ENCODE measurements at regions not wholly inside any gene's neighbourhood (a gene's known extent, or its start where the extent isn't known, plus 50 kb on each side); places are given as distances from the start of the nearest gene placed in this dataset.

DNA sequence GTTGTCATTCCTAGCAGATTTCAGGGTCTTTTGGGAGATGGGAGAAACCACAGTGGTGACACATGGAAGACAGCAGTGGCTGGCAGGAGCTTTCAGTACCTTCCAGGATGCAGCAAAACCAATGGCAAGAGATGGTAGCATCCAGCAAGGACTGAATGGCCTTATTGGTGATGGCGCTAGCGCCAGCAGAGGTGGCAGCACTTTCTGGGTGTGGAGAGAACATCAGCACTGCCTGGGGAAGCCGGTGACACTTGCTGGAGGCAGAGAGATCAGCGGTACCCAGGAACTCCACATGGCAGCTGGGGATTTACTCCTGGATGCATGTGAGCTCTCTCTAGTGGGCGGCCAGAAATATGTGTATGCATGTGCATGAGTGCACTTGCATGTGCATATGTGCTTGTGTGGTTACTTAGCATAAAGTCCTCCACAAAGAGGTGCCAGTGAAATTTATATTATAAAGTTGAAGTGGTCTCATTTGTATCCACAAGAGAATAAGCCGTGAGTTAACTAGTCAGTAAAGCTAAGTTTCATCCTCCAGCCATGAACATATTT is 364.7 kb downstream of the LMX1A start:
- TF ChIP-seq, protein P1, sequence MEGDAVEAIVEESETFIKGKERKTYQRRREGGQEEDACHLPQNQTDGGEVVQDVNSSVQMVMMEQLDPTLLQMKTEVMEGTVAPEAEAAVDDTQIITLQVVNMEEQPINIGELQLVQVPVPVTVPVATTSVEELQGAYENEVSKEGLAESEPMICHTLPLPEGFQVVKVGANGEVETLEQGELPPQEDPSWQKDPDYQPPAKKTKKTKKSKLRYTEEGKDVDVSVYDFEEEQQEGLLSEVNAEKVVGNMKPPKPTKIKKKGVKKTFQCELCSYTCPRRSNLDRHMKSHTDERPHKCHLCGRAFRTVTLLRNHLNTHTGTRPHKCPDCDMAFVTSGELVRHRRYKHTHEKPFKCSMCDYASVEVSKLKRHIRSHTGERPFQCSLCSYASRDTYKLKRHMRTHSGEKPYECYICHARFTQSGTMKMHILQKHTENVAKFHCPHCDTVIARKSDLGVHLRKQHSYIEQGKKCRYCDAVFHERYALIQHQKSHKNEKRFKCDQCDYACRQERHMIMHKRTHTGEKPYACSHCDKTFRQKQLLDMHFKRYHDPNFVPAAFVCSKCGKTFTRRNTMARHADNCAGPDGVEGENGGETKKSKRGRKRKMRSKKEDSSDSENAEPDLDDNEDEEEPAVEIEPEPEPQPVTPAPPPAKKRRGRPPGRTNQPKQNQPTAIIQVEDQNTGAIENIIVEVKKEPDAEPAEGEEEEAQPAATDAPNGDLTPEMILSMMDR (IDR thresholded peaks at IDR 0.05; ENCODE audit: insufficient read depth, low read length, poor library complexity, severe bottlenecking), result no peak
- Histone ChIP-seq H3K36me3 (ENCODE audit: control insufficient read depth, insufficient read depth, low read length) (no peaks in the 10 kb centered on the region), H3K27me3 (replicated peaks; ENCODE audit: control insufficient read depth, insufficient read depth, low read length) (peaks cover 1% of the 10 kb centered on the region), H3K4me3 (replicated peaks; ENCODE audit: low read depth, low read length) (no peak overlapping the region)
- DNase-seq (ENCODE audit: extremely low read depth, insufficient read length), result no peak

DNA sequence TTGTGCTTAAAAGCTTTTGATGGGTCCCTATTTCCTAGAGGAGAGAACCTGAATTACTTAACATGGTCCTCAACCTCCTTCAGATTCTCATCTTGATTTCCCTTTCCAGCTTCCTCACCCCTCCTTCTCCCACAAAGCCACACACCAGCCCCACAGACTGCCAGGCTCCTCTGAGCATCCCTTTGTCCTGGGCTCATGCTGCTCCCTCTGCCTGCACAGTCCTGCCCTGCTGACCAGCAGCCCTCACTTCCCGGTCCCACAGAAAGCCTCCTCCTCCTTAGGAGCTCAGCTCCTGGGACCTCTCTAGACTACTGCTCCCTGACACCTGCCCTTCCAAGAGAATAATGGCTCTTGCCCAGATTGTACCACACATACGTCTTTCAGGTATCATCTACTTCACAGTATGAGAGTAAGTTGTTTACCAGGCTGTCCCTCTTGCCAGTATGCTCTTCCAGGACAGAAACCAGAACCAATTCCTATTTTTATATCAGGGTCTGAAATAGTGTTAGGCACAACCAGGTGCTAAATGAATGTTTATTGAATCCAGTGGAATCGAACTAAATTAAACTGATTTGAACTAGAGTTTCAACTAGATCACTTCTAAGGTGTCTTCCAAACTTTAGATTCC is 373.4 kb downstream of the LMX1A start:
- H3K4me3 ChIP-seq (replicated peaks; ENCODE audit: low read depth, low read length), result no peak overlapping the region
- TF ChIP-seq, protein P1 (IDR thresholded peaks at IDR 0.05; ENCODE audit: insufficient read depth, low read length, poor library complexity, severe bottlenecking), result no peak
- DNase-seq (ENCODE audit: extremely low read depth, insufficient read length), result no peak

GRCh38 chr1:164982545-164982944 is 374.0 kb downstream of the LMX1A start:
- no peaks in the 10 kb centered on the region; the same call in 1 of the 2 replicates for H3K27me3 ChIP-seq (replicated peaks; ENCODE audit: control insufficient read depth, insufficient read depth, low read length)
- H3K36me3 ChIP-seq (ENCODE audit: control insufficient read depth, insufficient read depth, low read length), result no peaks in the 10 kb centered on the region
- TF ChIP-seq, protein P1 (IDR thresholded peaks at IDR 0.05; ENCODE audit: insufficient read depth, low read length, poor library complexity, severe bottlenecking), result no peak
- no peak overlapping the region for H3K4me3 ChIP-seq (replicated peaks; ENCODE audit: low read depth, low read length)
- no peak for DNase-seq (ENCODE audit: extremely low read depth, insufficient read length)

More for the DNA sequence above, 373.4 kb downstream of the LMX1A start:
- Histone ChIP-seq H3K27me3 (replicated peaks; ENCODE audit: control insufficient read depth, insufficient read depth, low read length) (no peaks in the 10 kb centered on the region; the same call in 1 of the 2 replicates), H3K36me3 (ENCODE audit: control insufficient read depth, insufficient read depth, low read length) (no peaks in the 10 kb centered on the region)

- TF ChIP-seq, protein P1 (IDR thresholded peaks at IDR 0.05; ENCODE audit: insufficient read depth, low read length, poor library complexity, severe bottlenecking), result no peak
- Histone ChIP-seq H3K4me3 (replicated peaks; ENCODE audit: low read depth, low read length) (no peak overlapping the region), H3K36me3 (ENCODE audit: control insufficient read depth, insufficient read depth, low read length) (no peaks in the 10 kb centered on the region), H3K27me3 (replicated peaks; ENCODE audit: control insufficient read depth, insufficient read depth, low read length) (no peaks in the 10 kb centered on the region; the same call in 1 of the 2 replicates)
- no peak for DNase-seq (ENCODE audit: extremely low read depth, insufficient read length)
Measured at GRCh38 chr1:164977561-164977960, 379.0 kb downstream of the LMX1A start.

DNA sequence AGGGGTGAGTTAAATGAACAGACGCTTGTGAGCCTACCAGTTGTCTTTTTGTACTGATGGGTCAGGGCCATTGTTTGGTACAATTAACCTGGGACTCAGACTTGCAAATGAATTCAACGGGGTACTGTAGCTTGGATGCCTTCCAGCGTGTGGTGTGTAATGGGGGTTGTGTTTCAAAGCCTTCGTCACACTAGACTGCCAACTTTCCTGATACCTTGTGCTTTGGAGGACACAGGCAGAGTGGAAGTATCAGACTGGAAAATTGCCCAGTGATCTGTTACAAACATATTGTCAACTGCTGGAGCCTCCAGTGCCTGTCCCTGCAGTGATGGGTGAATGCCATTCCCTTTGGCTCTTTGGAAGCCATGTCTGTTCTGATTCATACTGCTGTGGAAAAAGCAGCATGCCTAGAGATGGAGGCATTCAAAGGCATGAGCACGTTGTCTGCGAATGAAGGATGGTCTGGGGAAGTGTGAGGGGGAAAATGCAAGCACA is 384.5 kb downstream of the LMX1A start:
- no peak for DNase-seq (ENCODE audit: extremely low read depth, insufficient read length)
- TF ChIP-seq, protein P1 (IDR thresholded peaks at IDR 0.05; ENCODE audit: insufficient read depth, low read length, poor library complexity, severe bottlenecking), result no peak
- Histone ChIP-seq H3K4me3 (replicated peaks; ENCODE audit: low read depth, low read length) (no peak overlapping the region), H3K36me3 (ENCODE audit: control insufficient read depth, insufficient read depth, low read length) (no peaks in the 10 kb centered on the region), H3K27me3 (replicated peaks; ENCODE audit: control insufficient read depth, insufficient read depth, low read length) (no peaks in the 10 kb centered on the region; the same call in 1 of the 2 replicates)

Measured in GM06990 (cell line).